Astrocyte (in vitro differentiated cells and primary cell): ENCODE measurements at regions not wholly inside any gene's neighbourhood (a gene's known extent, or its start where the extent isn't known, plus 50 kb on each side); places are given as distances from the start of the nearest gene placed in this dataset.

Experiments used
- CTCF ChIP-seq: IDR thresholded peaks from 2 replicates; pipeline ENCODE4 v1.5.1; 2011; ENCODE audit warnings: low read depth, mild to moderate bottlenecking, inconsistent platforms, low read length, moderate library complexity; ENCODE audit not compliant: insufficient read depth
- EZH2 ChIP-seq: IDR thresholded peaks from 2 replicates; pipeline ENCODE4 v1.6.1; 2012; ENCODE audit warnings: mild to moderate bottlenecking, low read length, inconsistent platforms; ENCODE audit not compliant: insufficient read depth

- TF ChIP-seq CTCF (no peak), EZH2 (no peak)
These were observed 78.9 kb downstream of the ENGASE start for GRCh38 chr17:79153367-79154130.
